Mesenchymal stem cell (in vitro differentiated cells and primary cell): ENCODE measurements at regions not wholly inside any gene's neighbourhood (a gene's known extent, or its start where the extent isn't known, plus 50 kb on each side); places are given as distances from the start of the nearest gene placed in this dataset.

Source experiments
- DNase-seq: peaks from one replicate; pipeline ENCODE4 v3.0.0-alpha.2; 2013
- H2AFZ ChIP-seq: one replicate; pipeline ENCODE4 v1.6.1; 2013; ENCODE audit warnings: low read depth, mild to moderate bottlenecking, control low read depth, inconsistent platforms, low read length, moderate library complexity
- H2AK5ac ChIP-seq: 2 replicates; pipeline ENCODE4 v1.6.1; 2013; ENCODE audit warnings: low read length, moderate library complexity, mild to moderate bottlenecking, inconsistent platforms; ENCODE audit not compliant: severe bottlenecking
- H2BK120ac ChIP-seq: one replicate; pipeline ENCODE4 v1.6.1; 2013; ENCODE audit warnings: low read depth, mild to moderate bottlenecking, inconsistent platforms, low read length, moderate library complexity
- H2BK12ac ChIP-seq, 2 experiments: one replicate each; pipeline ENCODE4 v1.6.1; 2013; ENCODE audit warnings: inconsistent platforms in 2 of 2, low read length in 2 of 2, mild to moderate bottlenecking in 2 of 2, moderate library complexity in 2 of 2, control low read depth in 1 of 2
- H2BK15ac ChIP-seq: one replicate; pipeline ENCODE4 v1.6.1; 2013; ENCODE audit warnings: mild to moderate bottlenecking, low read depth, inconsistent platforms; ENCODE audit not compliant: poor library complexity, severe bottlenecking
- H2BK5ac ChIP-seq: 2 replicates; pipeline ENCODE4 v1.6.1; 2013; ENCODE audit warnings: low read depth, mild to moderate bottlenecking, low read length, control low read depth, inconsistent platforms; ENCODE audit not compliant: poor library complexity, severe bottlenecking
- H3K14ac ChIP-seq, 2 experiments: one replicate each; pipeline ENCODE4 v1.6.1; 2013; ENCODE audit warnings: inconsistent platforms in 2 of 2, low read length in 2 of 2, control low read depth in 1 of 2, mild to moderate bottlenecking in 1 of 2, moderate library complexity in 1 of 2
- H3K18ac ChIP-seq, 2 experiments: one replicate each; pipeline ENCODE4 v1.6.1; 2013; ENCODE audit warnings: inconsistent platforms in 2 of 2, low read length in 2 of 2, control low read depth in 1 of 2, low read depth in 1 of 2, mild to moderate bottlenecking in 1 of 2
- H3K23ac ChIP-seq, 2 experiments: one replicate each; pipeline ENCODE4 v1.6.1; 2013; ENCODE audit warnings: inconsistent platforms in 2 of 2, low read length in 2 of 2, mild to moderate bottlenecking in 2 of 2, moderate library complexity in 2 of 2, control low read depth in 1 of 2
- H3K27ac ChIP-seq: 2 replicates; pipeline ENCODE4 v1.5.1; 2013; ENCODE audit warnings: mild to moderate bottlenecking, moderate library complexity, low read length, control low read depth, inconsistent platforms; ENCODE audit not compliant: poor library complexity, severe bottlenecking
- H3K27me3 ChIP-seq, 2 experiments: 2 replicates each; pipeline versions ENCODE4 v1.6.1 to v1.7.0; 2013; ENCODE audit warnings: low read length in 2 of 2, mild to moderate bottlenecking in 2 of 2, moderate library complexity in 2 of 2, control low read depth in 1 of 2, inconsistent platforms in 1 of 2; ENCODE audit not compliant: control insufficient read depth in 1 of 2, insufficient read depth in 1 of 2
- H3K36me3 ChIP-seq, 2 experiments: 2 replicates each; pipeline versions ENCODE4 v1.6.1 to v1.7.0; 2013; ENCODE audit warnings: low read length in 2 of 2, control low read depth in 1 of 2, inconsistent platforms in 1 of 2, low read depth in 1 of 2, mild to moderate bottlenecking in 1 of 2; ENCODE audit not compliant: insufficient read depth in 2 of 2, control insufficient read depth in 1 of 2
- H3K4ac ChIP-seq, 2 experiments: one replicate each; pipeline ENCODE4 v1.6.1; 2013; ENCODE audit warnings: inconsistent platforms in 2 of 2, low read length in 2 of 2, mild to moderate bottlenecking in 2 of 2, moderate library complexity in 2 of 2, control low read depth in 1 of 2, low read depth in 1 of 2
- H3K4me1 ChIP-seq: 2 replicates; pipeline ENCODE4 v1.6.1; 2013; ENCODE audit warnings: low read depth, low read length, control low read depth; ENCODE audit not compliant: control insufficient read depth, insufficient read depth
- H3K4me2 ChIP-seq: 2 replicates; pipeline ENCODE4 v1.6.1; 2013; ENCODE audit warnings: low read length, mild to moderate bottlenecking, inconsistent platforms; ENCODE audit not compliant: poor library complexity, severe bottlenecking
- H3K4me3 ChIP-seq, 2 experiments: 2 replicates each; pipeline versions ENCODE4 v1.5.1 to v1.7.0; 2013; ENCODE audit warnings: low read length in 2 of 2, mild to moderate bottlenecking in 2 of 2, control low read depth in 1 of 2, low read depth in 1 of 2; ENCODE audit not compliant: insufficient read depth in 1 of 2
- H3K79me1 ChIP-seq: replicated peaks from 2 replicates; pipeline ENCODE4 v1.6.1; 2013; ENCODE audit warnings: mild to moderate bottlenecking, control low read depth, low read length, inconsistent platforms; ENCODE audit not compliant: poor library complexity, severe bottlenecking
- H3K9ac ChIP-seq: 2 replicates; pipeline ENCODE4 v1.7.0; 2013; ENCODE audit warnings: mild to moderate bottlenecking, low read length, moderate library complexity
- H3K9me3 ChIP-seq: 2 replicates; pipeline ENCODE4 v1.7.0; 2013; ENCODE audit warnings: mild to moderate bottlenecking, low read length; ENCODE audit not compliant: control insufficient read depth
- H4K8ac ChIP-seq: one replicate; pipeline ENCODE4 v1.6.1; 2013; ENCODE audit warnings: inconsistent platforms, mild to moderate bottlenecking, low read length, moderate library complexity
- H4K91ac ChIP-seq: one replicate; pipeline ENCODE4 v1.6.1; 2013; ENCODE audit warnings: mild to moderate bottlenecking, low read length, inconsistent platforms
- WGBS: methylation state at CpG from one replicate; pipeline ENCODE4 v1.1.7; 2013; ENCODE audit warnings: mixed read lengths; 5-methylcytosine and 5-hydroxymethylcytosine counted together

DNA sequence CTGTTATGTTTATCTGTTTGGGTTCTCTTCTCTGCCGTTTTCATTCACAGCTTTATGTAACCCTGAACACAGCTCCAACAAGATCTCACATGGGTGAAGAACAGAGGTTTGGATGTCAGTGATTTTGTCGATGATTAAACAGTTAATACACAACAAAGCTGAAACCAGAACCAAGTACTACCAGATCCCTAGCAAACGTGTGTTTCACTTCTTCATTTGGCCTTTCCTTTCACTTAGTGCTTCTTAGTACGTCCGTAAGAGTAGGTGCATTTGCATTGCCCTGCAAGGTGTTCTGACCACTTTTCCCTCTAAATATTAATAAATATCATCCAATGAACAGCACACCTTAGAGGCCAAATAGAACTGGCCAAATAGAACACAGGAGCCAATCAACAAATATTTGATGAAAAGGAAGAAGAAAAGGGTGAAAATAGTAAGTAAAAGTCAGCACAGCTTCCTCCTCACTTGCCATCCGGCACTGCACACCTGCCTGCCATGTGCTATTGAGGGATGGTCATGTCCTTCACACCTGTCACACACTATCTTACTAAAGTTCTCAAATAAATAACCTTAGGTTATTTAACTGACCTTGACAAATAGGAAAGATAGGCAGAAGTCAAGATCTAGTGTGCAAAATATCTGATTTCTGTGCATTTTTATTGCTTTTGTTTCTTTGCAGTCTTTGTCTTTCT is 252.6 kb upstream of the ANKRD30A start:
- Histone ChIP-seq H3K4ac (no peak overlapping the region), H3K4me1 (no peaks in the 10 kb centered on the region), H3K27ac (no peak overlapping the region), H3K9ac (no peak overlapping the region), H3K4me2 (no peak overlapping the region), H4K91ac (no peak overlapping the region), H3K79me1 (no peaks in the 10 kb centered on the region), H3K4me3 (no peak overlapping the region), H2BK120ac (no peak overlapping the region), H4K8ac (no peak overlapping the region), H3K9me3 (no peaks in the 10 kb centered on the region), H3K14ac (no peak overlapping the region), H2AK5ac (no peak overlapping the region), H2BK5ac (no peak overlapping the region), H2AFZ (no peak overlapping the region), H2BK15ac (no peak overlapping the region), H2BK12ac (no peak overlapping the region), H3K23ac (no peak overlapping the region), H3K36me3 (no peaks in the 10 kb centered on the region), H3K18ac (no peak overlapping the region), H3K27me3 (peaks cover 0 to 4% of the 10 kb centered on the region in 2 experiments)
- 86% methylated on average over 5 of the region's 6 CpGs for WGBS
- DNase-seq = no peak

DNA sequence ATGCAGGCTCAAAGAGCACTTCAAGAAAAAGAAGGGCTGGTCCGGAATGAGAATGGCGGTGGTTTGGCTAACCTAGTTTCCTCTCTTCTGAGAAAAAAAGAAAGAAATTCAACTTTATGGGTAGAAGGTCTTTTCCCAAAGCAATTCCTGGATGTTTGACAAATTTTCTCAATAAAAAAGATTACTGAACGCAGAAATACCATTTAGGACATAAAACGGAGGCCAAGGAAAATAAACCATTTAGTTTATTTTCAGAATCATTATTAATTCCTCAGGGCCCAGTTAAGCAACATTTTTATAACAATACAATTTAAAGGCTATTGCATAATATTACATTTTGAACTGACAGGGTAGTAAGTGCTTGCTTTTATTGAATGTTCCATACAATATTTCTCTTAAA is 284.6 kb upstream of the ANKRD30A start:
- Histone ChIP-seq H2BK120ac (no peak overlapping the region), H2BK5ac (no peak overlapping the region), H3K79me1 (no peaks in the 10 kb centered on the region), H2AK5ac (no peak overlapping the region), H3K36me3 (no peaks in the 10 kb centered on the region), H2BK15ac (no peak overlapping the region), H3K9me3 (no peaks in the 10 kb centered on the region), H3K18ac (no peak overlapping the region), H4K8ac (no peak overlapping the region), H3K9ac (no peak overlapping the region), H3K23ac (no peak overlapping the region), H4K91ac (no peak overlapping the region), H3K4ac (no peak overlapping the region), H3K4me3 (no peak overlapping the region), H3K4me2 (no peak overlapping the region), H2BK12ac (no peak overlapping the region), H3K4me1 (no peaks in the 10 kb centered on the region), H3K14ac (no peak overlapping the region), H2AFZ (no peak overlapping the region), H3K27ac (no peak overlapping the region), H3K27me3 (no peaks in the 10 kb centered on the region)
- WGBS = 76% methylated on average over 4 of the region's 4 CpGs
- no peak for DNase-seq

DNA sequence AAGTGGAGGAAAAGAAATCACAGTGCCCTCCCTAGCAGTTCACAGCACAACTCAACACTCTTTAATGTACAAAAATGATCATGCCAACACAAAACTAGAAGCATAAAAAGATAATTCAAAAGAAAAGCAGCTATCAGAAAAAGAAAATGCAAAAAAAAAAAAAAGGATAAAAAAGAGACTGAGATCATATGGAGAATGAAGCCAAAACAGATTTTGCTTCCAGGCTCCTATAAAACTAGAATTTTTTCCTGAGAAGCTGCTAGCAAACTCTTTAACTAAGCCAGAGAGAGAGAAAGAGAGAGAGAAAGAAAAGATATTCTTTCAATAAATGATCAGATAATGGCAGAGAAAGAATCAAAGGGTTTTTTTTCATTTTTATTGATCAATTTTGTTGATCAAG is 288.0 kb upstream of the ANKRD30A start:
- Histone ChIP-seq H4K8ac (no peak overlapping the region), H3K79me1 (no peaks in the 10 kb centered on the region), H3K18ac (no peak overlapping the region), H4K91ac (no peak overlapping the region), H2BK5ac (no peak overlapping the region), H3K4me1 (no peaks in the 10 kb centered on the region), H3K23ac (no peak overlapping the region), H2AFZ (no peak overlapping the region), H3K9me3 (no peaks in the 10 kb centered on the region), H3K9ac (no peak overlapping the region), H3K27ac (no peak overlapping the region), H3K27me3 (no peaks in the 10 kb centered on the region), H3K14ac (no peak overlapping the region), H3K4ac (no peak overlapping the region), H2BK120ac (no peak overlapping the region), H3K4me2 (no peak overlapping the region), H3K4me3 (no peak overlapping the region), H3K36me3 (no peaks in the 10 kb centered on the region), H2BK15ac (no peak overlapping the region), H2BK12ac (no peak overlapping the region), H2AK5ac (no peak overlapping the region)
- DNase-seq = no peak

GRCh38 chr10:36819781-36820180 is 305.6 kb upstream of the ANKRD30A start:
- Histone ChIP-seq H2BK5ac (no peak overlapping the region), H2AK5ac (no peak overlapping the region), H4K8ac (no peak overlapping the region), H3K4ac (no peak overlapping the region), H3K36me3 (no peaks in the 10 kb centered on the region), H3K4me2 (no peak overlapping the region), H4K91ac (no peak overlapping the region), H3K27me3 (no peaks in the 10 kb centered on the region), H3K18ac (no peak overlapping the region), H3K27ac (no peak overlapping the region), H3K4me3 (no peak overlapping the region), H3K14ac (no peak overlapping the region), H3K79me1 (no peaks in the 10 kb centered on the region), H2BK15ac (no peak overlapping the region), H3K9me3 (no peaks in the 10 kb centered on the region), H2AFZ (no peak overlapping the region), H2BK120ac (no peak overlapping the region), H3K23ac (no peak overlapping the region), H3K9ac (no peak overlapping the region), H2BK12ac (no peak overlapping the region), H3K4me1 (no peaks in the 10 kb centered on the region)
- WGBS = 98% methylated on average over 14 of the region's 20 CpGs
- no peak for DNase-seq
